Glutamatergic neuron (in vitro differentiated cells): ENCODE measurements at regions not wholly inside any gene's neighbourhood (a gene's known extent, or its start where the extent isn't known, plus 50 kb on each side); places are given as distances from the start of the nearest gene placed in this dataset.
A peak's percentile ranks its signal among the peaks of the same experiment; 100 is the strongest.

Experiments
- DNase-seq: peaks from one replicate; pipeline ENCODE4 v3.0.0; 2022
- H3K27ac Mint-ChIP-seq: one replicate; pipeline ENCODE4 v1.8.0; 2020; ENCODE audit warnings: mild to moderate bottlenecking, mixed read lengths, inconsistent platforms; ENCODE audit not compliant: unreplicated experiment
- H3K27me3 Mint-ChIP-seq: one replicate; pipeline ENCODE4 v1.8.0; 2020; ENCODE audit warnings: mild to moderate bottlenecking, moderate library complexity, mixed read lengths, inconsistent platforms; ENCODE audit not compliant: unreplicated experiment
- H3K36me3 Mint-ChIP-seq: one replicate; pipeline ENCODE4 v1.8.0; 2020; ENCODE audit warnings: mild to moderate bottlenecking, mixed read lengths, inconsistent platforms; ENCODE audit not compliant: unreplicated experiment
- H3K4me1 Mint-ChIP-seq: one replicate; pipeline ENCODE4 v1.8.0; 2020; ENCODE audit warnings: mild to moderate bottlenecking, low read depth, mixed read lengths, inconsistent platforms; ENCODE audit not compliant: unreplicated experiment
- H3K4me3 Mint-ChIP-seq: one replicate; pipeline ENCODE4 v1.8.0; 2020; ENCODE audit warnings: mild to moderate bottlenecking, mixed read lengths, inconsistent platforms; ENCODE audit not compliant: unreplicated experiment
- H3K9me3 Mint-ChIP-seq: one replicate; pipeline ENCODE4 v1.8.0; 2020; ENCODE audit warnings: mild to moderate bottlenecking, moderate library complexity, mixed read lengths, inconsistent platforms; ENCODE audit not compliant: unreplicated experiment
- CTCF ChIP-seq: fragments of 200-600 bp; sonication (generic); IDR thresholded peaks from one replicate; pipeline ENCODE4 v1.5.0; 2021; ENCODE audit not compliant: partially characterized antibody, unreplicated experiment

- peaks cover 11% of the 10 kb centered on the region for H3K9me3 Mint-ChIP-seq
- H3K27me3 Mint-ChIP-seq, result peaks cover 10% of the 10 kb centered on the region
- peaks cover 34% of the 10 kb centered on the region for H3K4me1 Mint-ChIP-seq
- no peak for DNase-seq
- no peak for TF ChIP-seq CTCF
- no peak overlapping the region for H3K27ac Mint-ChIP-seq
- no peaks in the 10 kb centered on the region for H3K36me3 Mint-ChIP-seq
- no peak overlapping the region for H3K4me3 Mint-ChIP-seq
Measured at GRCh38 chr6:56856036-56856580, 98.8 kb upstream of the BEND6 start.

- H3K27ac Mint-ChIP-seq, result peak overlapping the region; percentile 95
- TF ChIP-seq CTCF, result no peak
- H3K9me3 Mint-ChIP-seq, result peaks cover 20% of the 10 kb centered on the region
- DNase-seq, result no peak
- H3K4me1 Mint-ChIP-seq, result peaks cover 44% of the 10 kb centered on the region
- no peaks in the 10 kb centered on the region for H3K36me3 Mint-ChIP-seq
- peaks cover 17% of the 10 kb centered on the region for H3K27me3 Mint-ChIP-seq
- H3K4me3 Mint-ChIP-seq, result peak overlapping the region; percentile 86
Measured at GRCh38 chr6:56854086-56854485, 100.8 kb upstream of the BEND6 start.

GRCh38 chr6:56853541-56853940 is 101.4 kb upstream of the BEND6 start:
- Mint-ChIP-seq H3K4me1 (peaks cover 44% of the 10 kb centered on the region), H3K27ac (peak overlapping the region; percentile 95), H3K9me3 (peaks cover 20% of the 10 kb centered on the region), H3K27me3 (peaks cover 17% of the 10 kb centered on the region), H3K36me3 (no peaks in the 10 kb centered on the region), H3K4me3 (peak overlapping the region; percentile 86)
- DNase-seq, result no peak
- TF ChIP-seq CTCF, result no peak

- H3K9me3 Mint-ChIP-seq, result peaks cover 20% of the 10 kb centered on the region
- no peak for DNase-seq
- peak overlapping the region; percentile 97 for H3K4me3 Mint-ChIP-seq
- H3K4me1 Mint-ChIP-seq, result peaks cover 49% of the 10 kb centered on the region
- H3K27ac Mint-ChIP-seq, result peak overlapping the region; percentile 96
- TF ChIP-seq CTCF, result no peak
- H3K36me3 Mint-ChIP-seq, result no peaks in the 10 kb centered on the region
- peaks cover 17% of the 10 kb centered on the region for H3K27me3 Mint-ChIP-seq
Measured at GRCh38 chr6:56852260-56853010, 102.5 kb upstream of the BEND6 start.
